ENCODE measurements at regions not wholly inside any gene's neighbourhood (a gene's known extent, or its start where the extent isn't known, plus 50 kb on each side); places are given as distances from the start of the nearest gene placed in this dataset.

DNA sequence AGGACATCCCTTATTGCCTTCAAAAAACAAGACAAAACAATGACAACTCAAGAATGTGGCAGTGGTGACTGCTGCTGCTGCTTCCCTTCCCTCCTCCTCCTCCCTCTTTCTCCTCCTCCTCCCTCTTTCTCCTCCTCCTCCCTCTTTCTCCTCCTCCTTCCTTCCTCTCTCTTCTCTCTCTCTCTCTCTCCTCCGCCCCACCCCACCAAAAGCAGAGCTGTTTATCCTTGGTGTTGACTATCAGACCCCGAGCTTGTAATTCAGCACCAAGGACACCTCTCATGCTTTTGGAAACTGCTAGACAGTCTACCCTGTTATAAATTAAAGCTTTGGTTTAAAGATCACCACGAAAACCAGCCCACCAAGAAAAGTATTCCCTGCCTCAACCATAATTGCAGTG lies 72.4 kb upstream of the IFNAR2 start:
- no peak for DNase-seq

DNA sequence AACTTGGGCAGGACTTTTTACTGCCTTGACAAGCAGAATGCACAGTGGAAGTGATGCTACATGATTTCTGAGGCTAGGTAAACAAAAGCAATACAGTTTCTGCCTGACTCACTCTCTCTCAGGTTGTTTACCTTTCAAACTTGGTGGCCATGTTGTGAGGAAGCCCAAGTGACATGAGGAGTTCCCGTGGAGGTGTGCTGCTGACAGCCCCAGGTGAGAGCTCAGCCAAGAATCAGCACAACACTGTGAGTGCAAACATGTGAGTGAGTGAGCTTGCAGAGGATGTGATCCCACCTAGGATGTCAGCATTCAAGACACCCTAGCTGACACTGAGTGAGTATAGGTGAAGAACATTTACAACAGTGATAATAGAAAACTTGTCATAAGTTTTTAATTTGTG lies 71.1 kb upstream of the IFNAR2 start:
- DNase-seq: no peak

DNA sequence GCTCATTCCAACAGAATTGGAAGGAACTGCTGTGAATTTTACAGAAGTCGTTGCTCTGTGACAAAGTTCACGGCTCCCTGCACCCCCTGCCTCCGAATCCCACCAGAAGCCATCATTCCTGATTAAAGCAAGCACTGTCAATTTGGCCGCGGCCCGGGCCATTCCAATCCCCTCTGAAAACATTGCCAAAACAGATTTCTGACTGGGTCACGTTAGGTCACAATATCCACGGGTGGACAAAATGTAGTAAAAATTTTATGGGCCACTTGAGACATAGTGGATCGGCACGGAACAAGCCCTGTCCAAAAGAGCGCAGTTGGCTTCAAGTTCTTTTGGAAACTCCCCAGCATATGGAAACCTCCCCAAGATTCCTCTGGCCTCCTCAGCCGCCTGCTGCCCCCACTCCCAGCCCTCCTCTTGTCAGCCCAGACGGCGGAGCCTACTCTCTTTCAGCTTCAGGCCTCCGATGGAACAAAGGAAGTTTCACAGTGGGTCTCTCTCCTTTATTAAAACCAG lies 67.2 kb upstream of the IFNAR2 start:
- no peak for DNase-seq

DNA sequence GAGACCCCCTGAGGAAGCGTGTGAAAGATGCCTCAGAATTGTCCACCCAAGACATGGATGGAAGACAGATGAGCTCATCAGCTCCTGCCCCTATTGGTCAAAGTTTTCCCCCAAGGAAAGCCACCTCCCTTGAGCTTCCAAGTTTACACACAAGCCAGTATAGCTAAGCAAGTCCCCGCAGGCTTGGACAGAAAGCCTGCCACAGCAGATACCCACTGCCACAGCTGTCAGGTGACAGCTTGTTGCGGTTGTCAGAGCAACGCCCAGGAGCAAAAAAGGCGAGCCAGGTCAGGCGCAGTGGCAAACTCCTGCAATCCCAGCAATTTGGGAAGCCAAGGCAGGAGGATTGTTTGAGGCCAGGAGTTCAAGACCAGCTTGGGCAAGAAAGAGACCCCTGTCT lies 60.9 kb upstream of the IFNAR2 start:
- no peak for DNase-seq

DNA sequence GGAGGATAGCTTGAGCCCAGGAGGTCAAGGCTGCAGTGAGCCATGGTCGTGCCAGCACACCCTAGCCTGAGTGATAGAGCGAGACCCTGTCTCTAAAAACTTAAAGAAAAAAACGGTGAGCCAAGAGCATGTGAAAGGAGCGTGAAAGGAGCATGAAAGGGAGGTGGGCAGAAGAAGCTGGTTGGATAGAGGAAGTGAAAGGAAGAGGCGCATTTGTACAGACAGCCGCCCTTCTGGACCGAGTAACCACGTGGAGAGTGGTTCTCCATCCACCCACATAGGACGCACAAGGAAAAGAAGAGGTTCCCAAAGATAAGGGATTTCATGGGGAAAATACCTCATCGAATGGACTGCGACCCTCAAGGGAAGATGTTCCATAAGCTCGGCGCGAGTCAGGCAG lies 60.4 kb upstream of the IFNAR2 start:
- DNase-seq: no peak

DNA sequence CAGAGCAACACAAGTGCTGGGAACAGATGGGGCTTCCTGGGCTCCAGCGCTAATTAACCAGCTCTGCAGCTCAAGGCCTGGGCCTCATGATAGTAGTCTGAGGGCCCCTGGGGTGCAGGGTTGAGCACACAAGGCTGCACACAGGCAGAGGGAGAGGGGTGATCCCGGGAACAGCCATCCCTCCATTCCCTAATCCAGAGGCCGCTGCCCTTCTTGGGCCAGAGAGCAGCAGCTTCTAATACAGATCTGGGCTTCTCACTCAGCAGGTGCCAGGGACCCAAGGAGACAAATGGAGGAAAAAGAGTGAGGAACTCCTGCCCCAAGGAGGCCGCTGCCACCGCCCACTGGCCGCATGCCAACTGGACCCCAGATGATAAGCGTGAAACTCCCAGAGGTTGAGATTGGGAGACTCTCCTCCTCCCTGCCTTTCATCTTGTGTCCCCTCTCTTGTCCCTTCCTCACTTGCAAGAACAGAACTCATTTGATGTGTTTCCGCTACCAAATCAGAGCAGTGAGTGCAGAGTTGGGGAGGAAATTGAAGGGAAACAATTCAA lies 58.0 kb upstream of the IFNAR2 start:
- DNase-seq: no peak

DNA sequence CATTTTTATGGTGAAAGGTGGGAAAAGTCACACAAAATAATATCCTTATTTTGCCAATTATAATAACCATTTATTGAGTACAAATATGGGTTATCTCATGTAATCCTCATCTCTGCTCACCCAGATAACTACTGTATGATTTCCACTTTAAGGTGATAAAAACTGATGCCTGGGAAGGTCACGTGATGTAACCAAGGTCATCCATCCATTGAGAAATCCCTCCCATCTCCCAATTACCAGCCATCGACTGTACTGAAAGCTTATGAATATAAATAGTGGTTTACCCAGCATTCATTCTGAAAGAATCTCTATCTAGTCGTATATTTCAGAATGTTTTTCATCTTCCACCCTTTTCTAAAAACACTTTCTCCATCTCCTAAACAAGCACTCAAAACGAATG lies 55.0 kb upstream of the IFNAR2 start:
- DNase-seq: no peak
